HG03175 (cell line): ENCODE measurements at regions not wholly inside any gene's neighbourhood (a gene's known extent, or its start where the extent isn't known, plus 50 kb on each side); places are given as distances from the start of the nearest gene placed in this dataset.
"Not testable (repeated sequence)": the region's sequence is repeated elsewhere in the genome, so short reads cannot be mapped to it uniquely, and the experiment has no call there.

Experiments
- ATAC-seq: cut with Tn5 transposase; IDR thresholded peaks from one replicate; pipeline ENCODE4 v1.9.1; 2021; ENCODE audit warnings: mild to moderate bottlenecking, moderate library complexity; ENCODE audit not compliant: unreplicated experiment

DNA sequence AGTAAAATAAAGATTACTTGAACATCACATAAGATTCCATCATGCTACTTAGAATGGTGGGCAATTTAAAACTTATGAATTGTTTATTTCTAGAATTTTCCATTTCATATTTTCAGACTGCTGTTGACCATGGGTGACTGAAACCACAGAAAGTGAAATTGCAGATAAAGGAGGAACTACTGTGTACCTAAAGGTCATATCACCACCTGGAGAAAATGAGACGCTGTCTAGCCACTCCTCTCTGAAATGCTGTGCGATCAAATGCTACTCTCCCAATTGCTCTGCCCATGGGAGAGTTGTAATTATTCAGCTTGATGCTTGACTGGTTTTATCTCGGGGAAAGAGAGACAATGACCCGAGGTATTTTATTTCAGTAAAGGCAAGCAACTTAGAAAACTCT is 128.9 kb upstream of the ERCC4 start:
- ATAC-seq, result no peak

DNA sequence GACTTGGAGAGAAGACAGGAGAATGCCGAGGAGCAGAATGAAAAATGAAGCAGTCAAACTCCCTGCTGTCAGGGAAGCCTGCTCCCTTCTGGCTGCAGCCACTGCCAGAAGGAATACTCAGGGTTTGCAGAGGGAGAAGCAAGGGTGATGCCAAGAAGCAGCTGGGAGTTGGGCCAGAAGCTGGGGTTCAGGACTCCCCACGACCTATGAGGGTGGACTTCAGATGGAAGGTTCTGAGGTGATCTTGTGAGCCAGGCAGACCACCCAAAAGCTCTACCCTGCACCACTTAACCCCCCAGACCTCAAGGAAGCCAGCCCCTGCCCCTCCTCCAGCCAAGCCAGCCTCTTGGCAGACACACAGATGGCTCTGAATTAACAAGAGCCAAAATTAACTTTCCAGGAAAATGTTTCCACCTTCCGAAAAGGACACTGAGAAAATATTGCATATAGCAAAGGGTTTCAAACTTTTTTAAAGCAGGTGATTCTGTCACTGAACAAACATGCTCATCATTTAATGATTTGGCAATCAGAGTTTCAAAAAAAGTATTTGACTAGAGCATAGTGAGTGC is 126.0 kb upstream of the ERCC4 start:
- no peak for ATAC-seq

DNA sequence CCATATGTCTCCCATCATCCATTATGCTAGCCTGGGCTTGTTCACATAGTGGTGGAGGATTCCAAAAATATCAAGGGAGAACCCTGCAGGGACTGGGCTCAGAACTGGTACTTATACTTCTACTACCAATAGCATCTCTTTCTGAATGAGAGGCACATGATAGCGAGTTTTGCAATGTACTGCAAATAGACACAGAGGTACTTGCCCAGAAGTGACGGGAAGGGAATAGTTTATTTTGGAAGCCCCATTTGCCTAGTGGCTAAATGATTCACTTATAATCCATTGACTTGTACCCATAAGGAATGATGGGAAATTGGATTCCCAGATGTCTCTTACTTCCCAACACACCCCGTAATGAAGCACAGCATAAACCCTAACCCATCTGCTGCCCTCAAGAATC is 124.8 kb upstream of the ERCC4 start:
- ATAC-seq, result no peak

DNA sequence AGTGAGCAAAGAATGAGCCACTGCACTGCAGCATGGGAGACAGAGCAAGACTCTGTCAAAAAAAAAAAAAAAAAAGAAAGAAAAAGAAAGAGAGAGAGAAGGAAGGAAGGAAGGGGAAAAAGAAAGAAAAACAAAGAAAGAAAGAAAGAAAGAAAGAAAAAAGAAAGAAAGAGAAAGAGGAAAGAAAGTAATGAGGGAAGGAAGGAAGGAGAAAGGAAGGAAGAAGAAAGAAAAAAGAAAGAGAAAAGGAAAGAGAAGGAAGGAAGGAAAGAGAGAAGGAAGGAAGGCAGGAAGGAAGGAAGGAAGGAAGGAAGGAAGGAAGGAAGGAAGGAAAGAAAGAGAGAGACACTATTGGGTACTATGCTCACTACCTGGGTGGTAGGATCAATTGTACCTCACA is 122.2 kb upstream of the ERCC4 start:
- ATAC-seq, result no peak

DNA sequence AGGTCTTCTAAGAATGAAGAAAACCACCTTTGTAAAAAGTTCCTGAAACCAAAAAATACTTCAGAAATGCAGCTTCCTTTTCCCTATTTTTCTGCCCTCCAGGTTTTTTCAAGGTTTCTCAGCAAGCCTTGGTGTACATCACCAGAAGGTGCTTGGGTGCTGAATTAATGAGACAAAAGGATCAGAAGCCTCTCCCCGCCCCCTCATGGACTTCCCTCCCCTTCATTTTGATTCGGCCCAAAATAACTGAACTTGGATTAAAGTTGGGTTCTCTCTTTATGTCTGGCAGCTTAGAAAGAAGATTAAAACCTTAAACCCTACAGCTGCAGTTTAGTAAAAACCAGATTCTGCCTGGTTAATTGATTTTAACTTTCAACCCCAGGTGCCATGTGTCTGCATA is 121.7 kb upstream of the ERCC4 start:
- ATAC-seq, result no peak

DNA sequence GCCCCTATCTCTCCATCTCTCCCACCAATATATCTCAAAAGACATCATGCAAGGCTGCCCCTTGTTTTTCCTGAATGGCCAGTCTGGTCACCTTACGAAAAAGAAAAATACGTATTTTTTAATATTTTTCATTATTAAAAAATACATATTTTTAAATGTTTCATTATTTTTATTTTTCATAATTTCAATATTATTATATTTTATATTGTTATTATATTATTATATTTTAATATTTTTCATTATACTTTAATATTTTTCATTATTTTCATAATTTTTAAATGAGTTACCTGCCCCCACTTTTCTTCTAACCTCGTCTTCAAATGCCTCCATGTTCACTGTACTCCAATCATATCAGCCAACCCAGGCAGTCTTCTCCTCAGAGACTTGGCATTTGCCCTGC is 116.0 kb upstream of the ERCC4 start:
- ATAC-seq, result no peak

DNA sequence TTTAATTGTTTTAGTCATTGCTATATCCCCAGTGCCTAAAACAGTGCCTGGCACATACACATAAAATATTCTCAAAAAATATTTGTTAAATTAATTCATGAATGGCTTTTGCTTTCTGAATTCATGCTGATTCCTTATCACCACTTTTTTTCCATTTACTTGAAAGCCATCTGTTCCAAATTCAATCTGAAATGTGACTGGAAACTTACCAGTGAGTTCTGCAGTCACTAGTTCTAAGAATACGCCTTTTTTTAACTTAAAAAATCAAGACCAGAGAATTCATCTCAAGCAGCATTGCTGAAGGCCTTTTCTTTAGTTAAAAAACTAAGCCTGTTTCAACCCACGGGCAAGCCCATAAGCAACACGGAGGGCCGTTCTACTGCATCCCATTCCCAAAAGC is 114.0 kb upstream of the ERCC4 start:
- no peak for ATAC-seq

DNA sequence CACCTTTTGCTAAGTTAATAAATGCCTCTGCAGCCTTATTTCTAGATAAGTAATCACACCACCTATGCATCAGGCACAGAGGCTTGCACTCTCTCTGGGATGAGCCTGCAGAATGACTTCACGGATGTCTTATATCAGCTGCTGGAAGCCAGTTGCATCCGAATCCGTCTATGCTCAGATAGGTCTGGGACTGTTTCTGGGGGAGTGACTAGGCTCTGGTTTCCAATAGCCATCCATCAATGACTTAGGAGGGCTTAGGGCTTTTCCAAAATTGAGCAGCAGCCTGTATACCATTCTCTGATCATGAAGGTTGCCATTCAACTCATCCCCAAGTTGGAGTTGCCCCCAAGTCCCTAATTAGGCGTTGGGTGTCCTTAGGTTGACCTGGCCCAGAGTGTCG is 113.3 kb upstream of the ERCC4 start:
- ATAC-seq, result no peak

DNA sequence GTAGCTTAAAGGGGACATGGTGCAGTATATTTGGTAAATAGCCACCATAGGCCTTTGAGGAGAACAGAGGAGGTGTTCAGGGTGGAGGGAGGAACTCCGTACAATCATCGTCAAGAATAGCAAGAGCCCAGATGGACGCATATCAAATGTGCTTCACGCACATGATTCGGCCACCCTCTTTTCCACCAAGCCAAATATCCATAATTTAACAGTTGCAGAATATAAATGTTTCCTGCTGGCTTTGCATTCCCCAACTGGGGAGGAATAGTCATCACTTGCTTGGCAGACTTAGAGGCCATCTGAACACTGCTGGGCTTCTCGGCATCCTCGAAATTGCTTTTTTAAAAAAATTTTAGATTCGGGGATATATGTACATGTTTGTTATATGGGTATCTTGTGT is 111.9 kb upstream of the ERCC4 start:
- no peak for ATAC-seq

DNA sequence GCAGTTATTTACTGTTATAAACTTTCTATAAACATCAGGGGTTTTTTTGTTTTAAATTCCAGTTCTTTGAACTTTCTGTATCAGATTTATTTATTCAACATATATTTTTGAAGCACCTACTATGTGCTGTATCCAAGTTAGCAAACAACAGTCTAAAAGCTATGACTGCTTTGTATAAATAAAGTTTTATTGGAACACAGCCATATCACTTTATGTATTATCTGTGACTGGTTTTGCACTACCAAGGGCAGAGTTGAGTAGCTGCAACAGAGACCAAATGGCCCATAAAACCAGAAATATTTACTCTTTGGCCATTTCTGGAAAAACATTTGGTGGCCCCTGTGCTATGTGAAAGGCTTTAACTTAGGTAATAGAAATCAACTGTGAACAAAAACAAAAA is 110.2 kb upstream of the ERCC4 start:
- ATAC-seq, result no peak

DNA sequence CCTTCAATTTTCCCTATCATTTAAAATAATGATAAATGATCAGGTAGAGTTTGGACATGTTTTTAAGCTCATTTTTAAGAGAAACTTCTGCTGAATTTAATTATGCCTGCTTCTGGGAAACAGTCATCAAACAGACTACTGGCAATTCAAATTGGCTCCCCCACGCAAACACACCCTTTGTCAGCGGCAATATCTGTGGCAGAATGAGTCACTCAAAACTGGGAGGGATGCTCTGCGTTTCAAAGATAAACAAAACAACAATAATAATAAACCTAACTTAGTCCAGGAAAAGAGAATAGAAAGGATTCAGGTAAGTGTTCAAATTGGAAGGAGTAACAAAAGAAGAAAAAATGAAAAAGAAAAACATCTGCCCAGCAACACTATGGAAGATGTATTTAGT is 108.1 kb upstream of the ERCC4 start:
- ATAC-seq, result no peak

DNA sequence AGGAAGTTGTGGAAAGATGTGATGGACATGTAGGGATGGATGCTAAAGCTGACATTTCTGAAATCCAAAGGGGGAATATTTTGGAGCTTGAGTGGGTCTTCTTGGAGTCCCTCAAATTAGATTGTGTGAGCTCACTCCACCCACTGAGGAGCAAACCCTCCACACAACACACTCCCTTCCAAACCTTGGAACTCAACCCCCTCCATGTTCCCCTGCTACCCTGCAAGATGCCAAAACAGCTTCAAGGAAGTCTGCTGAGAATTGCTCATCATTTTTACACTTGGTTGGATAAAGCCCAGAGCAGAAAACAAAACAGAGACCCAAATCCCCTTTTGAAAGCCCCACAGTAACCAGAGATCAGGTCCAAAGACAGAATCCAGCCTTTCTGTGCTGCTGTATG is 103.3 kb upstream of the ERCC4 start:
- no peak for ATAC-seq

DNA sequence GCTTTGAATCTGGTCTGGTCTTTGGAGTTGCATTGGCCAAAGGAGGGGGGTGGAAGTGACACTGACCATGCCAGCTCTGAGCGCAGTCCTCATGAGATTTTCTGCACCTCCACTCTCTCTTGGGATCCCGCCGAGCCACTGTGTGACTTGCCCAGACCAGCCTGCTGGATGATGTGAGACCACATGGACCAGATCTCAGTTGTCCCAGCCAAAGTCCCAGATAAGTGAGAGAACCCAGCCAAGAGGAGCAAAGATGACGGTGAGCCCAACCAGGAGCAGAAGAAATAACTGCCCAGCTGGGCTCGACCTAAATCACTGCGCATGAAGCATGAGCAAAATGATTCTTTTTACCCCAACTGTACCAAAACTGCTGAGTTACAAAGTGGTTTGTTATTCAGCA is 96.5 kb upstream of the ERCC4 start:
- ATAC-seq, result no peak

DNA sequence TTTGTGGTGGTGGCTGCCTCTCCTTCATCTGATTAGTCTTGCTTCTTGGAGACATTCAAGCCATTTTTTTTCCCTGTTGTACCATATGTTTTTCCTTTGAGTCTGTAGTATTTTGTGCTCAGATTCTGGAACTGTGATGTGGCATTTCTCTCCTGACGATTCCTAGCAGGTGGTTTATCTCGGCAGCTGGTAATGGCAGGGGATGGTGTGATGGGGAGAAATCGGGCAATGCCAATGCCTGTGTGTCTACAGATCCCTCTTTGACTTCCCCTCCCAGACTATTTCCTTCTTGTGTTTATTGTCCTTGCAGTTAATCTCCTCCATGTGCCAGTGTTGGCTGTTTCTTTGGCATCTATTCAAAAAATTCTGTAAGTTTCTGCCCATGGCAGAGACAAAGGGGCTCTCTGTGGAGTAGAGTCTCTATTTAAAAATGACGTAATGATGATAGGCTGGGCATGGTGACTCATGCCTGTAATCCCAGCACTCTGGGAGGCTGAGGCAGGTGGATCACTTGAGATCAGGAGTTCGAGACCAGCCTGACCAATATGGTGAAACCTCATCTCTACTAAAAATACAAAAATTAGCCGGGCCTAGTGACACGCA is 90.2 kb upstream of the ERCC4 start:
- ATAC-seq, result no peak

DNA sequence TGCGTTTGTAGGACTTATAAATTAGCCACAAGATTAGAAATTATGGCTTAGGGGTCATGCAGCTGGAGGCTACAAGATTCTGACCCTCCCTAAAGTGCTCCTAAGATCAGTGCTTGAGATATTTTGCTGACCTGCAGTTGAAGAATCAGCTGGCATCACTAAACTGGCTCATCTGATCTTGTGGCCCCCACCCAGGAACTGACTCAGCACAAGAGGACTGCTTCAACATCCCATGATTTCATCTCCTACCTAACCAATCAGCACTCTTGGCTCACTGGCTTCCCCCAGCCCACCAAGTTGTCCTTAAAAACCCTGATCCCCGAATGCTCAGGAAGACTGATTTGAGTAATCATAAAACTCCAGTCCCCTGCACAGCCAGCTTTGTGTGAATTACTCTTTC is 86.4 kb upstream of the ERCC4 start:
- ATAC-seq, result no peak

DNA sequence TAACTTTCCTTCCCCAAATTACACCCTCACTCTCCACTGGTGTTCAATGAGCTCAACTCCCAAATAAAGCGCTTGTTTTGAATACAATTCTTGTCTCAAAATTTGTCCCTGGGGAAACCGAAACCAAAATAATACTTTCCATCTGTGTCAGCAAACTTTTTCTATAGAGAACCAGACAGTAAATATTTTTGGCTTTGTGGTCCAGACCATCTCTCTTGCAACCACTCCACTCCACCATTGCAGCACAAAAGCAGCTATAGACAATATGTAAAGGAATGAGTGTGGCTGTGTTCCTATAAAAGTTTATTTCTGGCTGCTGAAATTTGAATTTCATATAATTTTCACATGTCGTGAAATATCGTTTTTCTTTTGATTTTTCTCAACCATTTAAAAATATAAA is 84.6 kb upstream of the ERCC4 start:
- ATAC-seq, result no peak

DNA sequence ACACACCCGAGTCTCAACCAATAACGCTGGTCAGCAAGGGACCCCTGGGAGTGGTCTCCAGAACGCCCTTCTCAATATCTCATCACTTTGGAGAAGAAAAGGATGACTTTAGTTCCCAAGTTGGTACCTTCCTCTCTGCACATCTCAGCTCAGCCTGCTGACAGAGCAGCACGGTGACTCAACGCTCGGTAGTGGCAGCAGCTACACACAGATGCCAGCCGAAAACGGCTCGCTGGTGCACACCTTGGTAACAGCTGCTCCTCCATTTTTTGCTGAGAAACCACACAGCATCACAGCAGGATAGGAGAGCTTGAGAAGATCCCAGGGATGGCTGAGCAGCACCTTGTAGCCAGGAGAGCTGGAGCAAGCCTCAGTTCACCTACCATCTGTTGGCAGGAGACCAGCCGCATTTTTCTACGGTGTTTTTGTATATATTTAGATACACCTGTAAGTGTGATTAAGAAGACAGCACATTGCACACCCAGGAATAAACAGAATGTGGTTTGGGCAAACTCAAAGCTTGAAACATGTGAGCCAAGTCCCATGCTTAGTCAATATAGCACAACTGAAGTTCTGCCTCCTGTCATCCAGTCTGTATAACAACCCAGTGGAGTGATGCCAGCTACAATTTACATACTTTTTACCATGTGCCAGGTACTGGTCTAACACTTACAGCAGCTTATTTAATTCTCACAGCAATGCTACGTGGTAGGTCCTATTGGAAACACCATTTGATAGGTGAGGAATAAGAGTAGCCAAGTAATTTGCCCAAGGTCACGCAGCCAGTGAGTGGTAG is 83.8 kb upstream of the ERCC4 start:
- ATAC-seq, result no peak

DNA sequence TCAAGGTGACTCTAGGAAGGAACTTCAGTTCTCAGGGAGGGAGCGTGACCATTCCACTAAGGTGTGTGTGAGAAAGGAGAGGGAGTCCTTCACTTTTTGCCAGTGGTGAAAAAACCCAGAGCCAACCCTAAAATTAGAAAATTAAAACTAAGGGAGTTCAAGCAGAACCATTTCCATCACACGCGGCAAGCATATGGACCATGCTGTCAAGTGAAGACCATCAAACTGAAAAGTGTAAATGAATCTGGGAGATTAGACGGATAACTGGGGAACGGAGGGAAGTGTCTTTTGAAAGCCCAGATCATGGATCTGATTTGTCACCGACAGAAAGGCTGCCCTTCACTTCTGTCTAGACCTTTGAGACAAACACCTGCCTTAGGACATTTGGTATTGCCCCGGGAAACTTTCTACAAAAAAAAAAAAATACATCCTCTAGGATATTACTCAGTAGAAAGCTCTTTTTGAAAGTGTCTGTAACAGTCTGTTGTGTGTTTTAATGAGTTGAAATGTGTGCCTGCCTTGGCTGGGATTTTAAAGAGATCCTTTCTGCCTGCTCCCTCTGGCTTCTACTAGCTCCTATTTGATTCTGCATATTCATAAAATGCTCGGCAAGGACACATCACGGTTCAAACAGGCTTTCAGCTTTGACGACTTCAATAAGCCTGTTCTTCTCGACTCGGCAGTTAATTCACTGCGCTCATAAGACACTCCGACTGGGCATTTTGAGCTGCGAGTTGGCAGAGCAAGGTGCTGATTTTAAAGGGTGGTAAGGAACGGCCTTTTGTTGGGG is 81.4 kb upstream of the ERCC4 start:
- no peak for ATAC-seq

DNA sequence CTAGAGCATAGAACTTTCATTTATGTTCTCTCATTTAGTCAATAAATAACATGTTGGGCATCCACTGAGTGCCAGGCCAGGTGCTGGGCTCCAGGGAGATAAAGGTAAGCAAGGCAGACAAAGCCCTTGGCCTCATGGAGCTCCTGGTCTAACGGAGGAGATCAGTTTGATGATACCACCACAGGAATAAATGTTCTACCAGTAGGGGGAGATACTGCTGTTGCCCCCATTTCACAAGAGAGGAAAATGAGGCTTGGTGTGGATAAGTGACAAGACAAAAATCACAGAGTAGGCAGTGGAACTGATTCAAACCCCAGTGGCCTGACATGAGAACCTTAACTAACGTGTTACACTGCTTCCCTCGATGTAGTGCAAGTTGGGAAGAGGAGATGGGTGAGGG is 80.4 kb upstream of the ERCC4 start:
- ATAC-seq, result no peak

DNA sequence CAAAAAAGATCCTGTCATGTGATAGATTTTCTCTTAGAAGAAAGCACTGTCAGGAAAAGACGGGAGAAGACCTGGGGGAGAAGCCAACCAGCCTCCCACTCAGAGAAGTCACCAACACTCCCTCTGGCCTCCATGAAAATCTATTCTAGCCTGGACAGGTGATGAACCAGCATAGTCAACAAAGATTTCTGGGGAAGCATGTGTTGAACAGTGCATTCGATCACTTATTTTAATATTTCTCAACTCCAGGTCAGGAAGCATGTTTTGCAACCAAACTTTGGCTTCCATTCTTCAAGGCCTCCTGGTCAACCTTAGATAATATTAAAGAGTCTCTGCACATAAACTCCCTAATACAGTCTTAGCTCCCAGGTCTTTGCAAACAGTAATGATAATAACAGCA is 74.7 kb upstream of the ERCC4 start:
- ATAC-seq, result no peak

DNA sequence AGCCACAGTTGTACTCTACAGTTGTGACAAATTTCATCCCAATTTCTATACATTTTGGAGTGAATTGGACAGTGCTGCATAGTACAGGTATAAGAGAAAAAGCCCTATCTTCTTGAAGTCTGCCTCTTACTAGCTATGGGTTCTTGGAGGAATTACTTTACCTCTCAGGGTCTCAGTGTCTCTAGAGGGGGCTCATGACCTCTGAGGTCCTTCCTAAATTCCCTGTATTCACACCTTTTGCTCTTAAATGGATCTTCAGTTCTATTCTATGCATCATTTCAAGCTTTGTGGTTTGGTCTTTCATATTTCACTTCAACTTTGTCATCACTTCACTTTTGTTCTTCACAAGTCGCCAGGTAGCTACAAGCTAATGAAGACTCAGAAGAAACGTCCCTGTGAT is 71.2 kb upstream of the ERCC4 start:
- no peak for ATAC-seq

DNA sequence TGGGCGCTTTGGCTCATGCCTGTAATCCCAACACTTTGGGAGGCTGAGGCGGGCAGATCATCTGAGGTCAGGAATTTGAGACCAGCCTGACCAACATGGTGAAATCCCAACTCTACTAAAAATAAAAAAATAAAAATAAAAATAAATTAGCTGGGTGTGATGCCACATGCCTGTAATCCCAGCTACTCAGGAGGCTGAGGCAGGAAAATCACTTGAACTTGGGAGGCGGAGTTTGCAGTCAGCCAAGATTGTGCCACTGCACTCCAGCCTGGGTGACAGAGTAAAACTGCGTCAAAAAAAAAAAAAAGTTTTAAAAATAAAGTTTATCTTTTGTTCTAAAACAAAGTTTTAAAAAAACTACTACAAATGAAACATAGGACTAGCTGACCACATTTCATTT is 69.8 kb upstream of the ERCC4 start:
- not testable (repeated sequence) for ATAC-seq
